ENCODE measurements at regions not wholly inside any gene's neighbourhood (a gene's known extent, or its start where the extent isn't known, plus 50 kb on each side); places are given as distances from the start of the nearest gene placed in this dataset.
"Not testable (repeated sequence)": the region's sequence is repeated elsewhere in the genome, so short reads cannot be mapped to it uniquely, and the experiment has no call there.

GRCh38 chr14:29982171-29982570 lies 54.5 kb upstream of the PRKD1 start:
- H2AFZ ChIP-seq (ENCODE audit: low read depth, low read length), result no peak overlapping the region
- H3K36me3 ChIP-seq (ENCODE audit: insufficient read depth, low read length), result no peaks in the 10 kb centered on the region
- no peaks in the 10 kb centered on the region for H3K27me3 ChIP-seq (ENCODE audit: insufficient read depth, low read length)
- H3K4me3 ChIP-seq (ENCODE audit: low read length), result no peak overlapping the region
- no peaks in the 10 kb centered on the region for H3K4me1 ChIP-seq (ENCODE audit: insufficient read depth, low read length)
- H3K9me3 ChIP-seq (ENCODE audit: low read length), result no peaks in the 10 kb centered on the region

- Histone ChIP-seq H3K27me3 (ENCODE audit: insufficient read depth, low read length) (no peaks in the 10 kb centered on the region), H3K36me3 (ENCODE audit: insufficient read depth, low read length) (no peaks in the 10 kb centered on the region), H3K9me3 (ENCODE audit: low read length) (no peaks in the 10 kb centered on the region), H2AFZ (ENCODE audit: low read depth, low read length) (no peak overlapping the region), H3K4me3 (ENCODE audit: low read length) (no peak overlapping the region), H3K4me1 (ENCODE audit: insufficient read depth, low read length) (no peaks in the 10 kb centered on the region)
Measured at GRCh38 chr14:29982993-29983392, 55.3 kb upstream of the PRKD1 start.

DNA sequence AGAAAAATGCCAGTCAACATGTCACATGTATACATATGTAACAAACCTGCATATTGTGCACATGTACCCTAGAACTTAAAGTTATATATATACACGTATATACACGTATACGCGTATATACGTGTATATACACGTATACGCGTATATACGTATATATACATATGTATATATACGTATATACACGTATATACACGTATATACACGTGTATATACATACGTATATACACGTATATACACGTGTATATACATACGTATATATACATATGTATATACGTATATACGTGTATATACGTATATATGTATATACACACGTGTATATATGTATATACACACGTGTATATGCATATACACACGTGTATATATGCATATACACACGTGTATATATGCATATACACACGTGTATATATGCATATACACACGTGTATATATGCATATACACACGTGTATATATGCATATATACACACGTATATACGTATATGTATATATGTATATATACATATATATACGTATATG lies 62.8 kb upstream of the PRKD1 start:
- H3K4me3 ChIP-seq (ENCODE audit: low read length); H2AFZ ChIP-seq (ENCODE audit: low read depth, low read length); H3K9me3 ChIP-seq (ENCODE audit: low read length); H3K36me3 ChIP-seq (ENCODE audit: insufficient read depth, low read length); H3K27me3 ChIP-seq (ENCODE audit: insufficient read depth, low read length); H3K4me1 ChIP-seq (ENCODE audit: insufficient read depth, low read length): not testable (repeated sequence)

DNA sequence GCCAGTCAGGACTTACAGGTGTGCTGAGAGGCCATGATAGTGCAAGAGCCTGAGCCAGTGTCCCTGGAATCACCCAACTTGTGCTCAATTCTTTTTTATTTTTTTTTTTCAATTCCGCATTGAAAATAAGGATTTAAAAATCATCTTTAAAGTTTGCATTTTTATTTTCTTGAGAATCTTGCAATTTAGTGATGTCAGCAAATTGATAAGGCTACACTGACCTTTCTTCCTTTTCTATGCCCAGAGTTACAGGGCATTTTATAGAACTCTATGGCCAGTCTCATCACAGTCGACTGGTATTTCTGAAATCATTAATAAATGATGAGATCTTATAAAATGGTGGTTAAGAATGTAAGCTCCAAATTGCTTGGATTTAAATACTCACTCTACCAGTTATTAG lies 63.3 kb upstream of the PRKD1 start:
- H3K9me3 ChIP-seq (ENCODE audit: low read length), result no peaks in the 10 kb centered on the region
- no peaks in the 10 kb centered on the region for H3K27me3 ChIP-seq (ENCODE audit: insufficient read depth, low read length)
- H3K4me1 ChIP-seq (ENCODE audit: insufficient read depth, low read length), result no peaks in the 10 kb centered on the region
- H3K4me3 ChIP-seq (ENCODE audit: low read length), result no peak overlapping the region
- H2AFZ ChIP-seq (ENCODE audit: low read depth, low read length), result no peak overlapping the region
- H3K36me3 ChIP-seq (ENCODE audit: insufficient read depth, low read length), result no peaks in the 10 kb centered on the region

- no peaks in the 10 kb centered on the region for H3K4me1 ChIP-seq (ENCODE audit: insufficient read depth, low read length)
- H3K36me3 ChIP-seq (ENCODE audit: insufficient read depth, low read length), result no peaks in the 10 kb centered on the region
- no peaks in the 10 kb centered on the region for H3K27me3 ChIP-seq (ENCODE audit: insufficient read depth, low read length)
- H3K4me3 ChIP-seq (ENCODE audit: low read length), result no peak overlapping the region
- no peak overlapping the region for H2AFZ ChIP-seq (ENCODE audit: low read depth, low read length)
- H3K9me3 ChIP-seq (ENCODE audit: low read length), result no peaks in the 10 kb centered on the region
Measured at GRCh38 chr14:29993143-29993542, 65.5 kb upstream of the PRKD1 start.

DNA sequence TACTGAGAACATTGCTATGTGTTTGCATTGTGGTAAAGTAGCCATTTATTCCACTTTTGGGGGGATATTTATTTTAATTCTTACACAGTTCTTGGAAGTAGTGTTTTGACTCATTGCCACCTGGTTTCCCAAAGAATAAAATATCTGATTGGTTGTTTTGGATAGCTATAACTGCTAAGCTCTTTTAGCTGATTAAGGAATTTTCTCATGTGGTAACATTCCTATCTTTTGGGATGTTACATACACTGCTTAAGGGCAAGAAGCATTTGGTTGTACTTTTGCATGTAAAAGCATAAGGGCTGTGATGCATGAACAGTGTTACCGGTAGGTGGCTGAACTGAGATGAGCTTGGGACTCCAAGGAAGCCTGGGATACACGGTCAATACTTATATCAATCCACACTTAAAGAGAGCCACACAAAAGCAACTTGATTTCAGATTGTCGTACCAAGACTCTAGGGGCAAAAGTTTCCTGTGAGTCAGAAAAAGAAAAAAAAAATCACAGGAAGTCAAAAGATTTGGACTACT lies 71.4 kb upstream of the PRKD1 start:
- Histone ChIP-seq H3K9me3 (ENCODE audit: low read length) (no peaks in the 10 kb centered on the region), H3K4me3 (ENCODE audit: low read length) (no peak overlapping the region), H2AFZ (ENCODE audit: low read depth, low read length) (no peak overlapping the region), H3K27me3 (ENCODE audit: insufficient read depth, low read length) (no peaks in the 10 kb centered on the region), H3K4me1 (ENCODE audit: insufficient read depth, low read length) (no peaks in the 10 kb centered on the region), H3K36me3 (ENCODE audit: insufficient read depth, low read length) (no peaks in the 10 kb centered on the region)

- Histone ChIP-seq H3K4me1 (ENCODE audit: insufficient read depth, low read length) (no peaks in the 10 kb centered on the region), H3K4me3 (ENCODE audit: low read length) (no peak overlapping the region), H3K36me3 (ENCODE audit: insufficient read depth, low read length) (no peaks in the 10 kb centered on the region), H3K27me3 (ENCODE audit: insufficient read depth, low read length) (no peaks in the 10 kb centered on the region), H2AFZ (ENCODE audit: low read depth, low read length) (no peak overlapping the region), H3K9me3 (ENCODE audit: low read length) (no peaks in the 10 kb centered on the region)
Measured at GRCh38 chr14:30002859-30003258, 75.2 kb upstream of the PRKD1 start.

- Histone ChIP-seq H3K9me3 (ENCODE audit: low read length) (no peaks in the 10 kb centered on the region), H2AFZ (ENCODE audit: low read depth, low read length) (no peak overlapping the region), H3K27me3 (ENCODE audit: insufficient read depth, low read length) (no peaks in the 10 kb centered on the region), H3K4me3 (ENCODE audit: low read length) (no peak overlapping the region), H3K36me3 (ENCODE audit: insufficient read depth, low read length) (no peaks in the 10 kb centered on the region), H3K4me1 (ENCODE audit: insufficient read depth, low read length) (no peaks in the 10 kb centered on the region)
Measured at GRCh38 chr14:30005114-30005808, 77.6 kb upstream of the PRKD1 start.

GRCh38 chr14:30006695-30007094 lies 79.0 kb upstream of the PRKD1 start:
- H3K27me3 ChIP-seq (ENCODE audit: insufficient read depth, low read length), result no peaks in the 10 kb centered on the region
- no peak overlapping the region for H2AFZ ChIP-seq (ENCODE audit: low read depth, low read length)
- H3K9me3 ChIP-seq (ENCODE audit: low read length), result no peaks in the 10 kb centered on the region
- no peaks in the 10 kb centered on the region for H3K36me3 ChIP-seq (ENCODE audit: insufficient read depth, low read length)
- H3K4me1 ChIP-seq (ENCODE audit: insufficient read depth, low read length), result no peaks in the 10 kb centered on the region
- no peak overlapping the region for H3K4me3 ChIP-seq (ENCODE audit: low read length)

- no peak overlapping the region for H2AFZ ChIP-seq (ENCODE audit: low read depth, low read length)
- H3K36me3 ChIP-seq (ENCODE audit: insufficient read depth, low read length), result no peaks in the 10 kb centered on the region
- no peak overlapping the region for H3K4me3 ChIP-seq (ENCODE audit: low read length)
- H3K27me3 ChIP-seq (ENCODE audit: insufficient read depth, low read length), result no peaks in the 10 kb centered on the region
- no peaks in the 10 kb centered on the region for H3K9me3 ChIP-seq (ENCODE audit: low read length)
- no peaks in the 10 kb centered on the region for H3K4me1 ChIP-seq (ENCODE audit: insufficient read depth, low read length)
Measured at GRCh38 chr14:30015489-30015888, 87.8 kb upstream of the PRKD1 start.

DNA sequence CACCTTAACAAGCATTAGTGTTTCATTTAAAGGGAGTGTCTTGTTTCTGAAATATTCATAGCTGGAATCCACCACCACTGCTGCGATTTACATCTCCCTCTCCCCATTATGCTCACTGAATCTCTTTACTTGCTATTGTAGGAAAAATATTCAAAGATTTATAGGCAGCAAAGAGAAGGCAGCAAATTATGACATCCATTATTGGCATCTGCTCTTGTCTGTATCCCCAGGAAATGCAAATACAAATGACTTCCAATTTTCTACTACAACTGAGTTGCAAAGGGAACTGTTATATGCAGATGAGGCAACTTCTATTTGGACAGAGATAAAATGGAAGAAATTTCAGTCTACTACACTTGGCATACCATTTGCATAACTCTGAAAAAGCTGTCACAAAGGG lies 88.4 kb upstream of the PRKD1 start:
- no peaks in the 10 kb centered on the region for H3K27me3 ChIP-seq (ENCODE audit: insufficient read depth, low read length)
- no peaks in the 10 kb centered on the region for H3K36me3 ChIP-seq (ENCODE audit: insufficient read depth, low read length)
- H3K4me1 ChIP-seq (ENCODE audit: insufficient read depth, low read length), result no peaks in the 10 kb centered on the region
- H2AFZ ChIP-seq (ENCODE audit: low read depth, low read length), result no peak overlapping the region
- no peak overlapping the region for H3K4me3 ChIP-seq (ENCODE audit: low read length)
- no peaks in the 10 kb centered on the region for H3K9me3 ChIP-seq (ENCODE audit: low read length)

DNA sequence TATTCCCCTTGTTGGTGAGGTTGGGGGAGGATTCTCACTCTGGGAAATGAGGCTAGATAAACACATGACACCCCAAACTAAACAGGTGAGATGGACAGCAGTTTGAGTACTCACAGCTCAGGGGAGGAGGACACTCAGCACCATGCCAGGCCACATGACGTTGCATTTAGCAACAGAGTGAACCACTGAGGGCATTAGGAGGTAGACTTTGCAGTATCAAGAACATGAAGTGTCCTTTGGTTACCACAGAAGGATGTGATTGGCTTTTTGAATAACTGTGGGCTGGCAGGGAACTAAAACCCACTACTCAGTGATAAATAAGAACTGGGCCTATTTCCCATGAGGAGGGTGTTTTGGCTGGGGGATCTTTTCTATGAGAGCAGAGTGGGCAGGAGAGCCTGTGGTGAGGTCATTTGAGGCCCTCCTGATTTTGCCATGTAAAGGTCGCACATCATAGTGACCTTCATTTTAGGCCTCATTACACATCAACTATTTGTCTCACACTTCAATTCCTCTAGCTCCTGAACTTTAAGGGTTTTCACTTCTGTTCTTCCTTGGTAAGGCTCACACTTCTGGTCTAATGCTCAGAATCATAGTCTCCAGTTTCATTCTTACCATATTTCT lies 89.8 kb upstream of the PRKD1 start:
- no peak overlapping the region for H2AFZ ChIP-seq (ENCODE audit: low read depth, low read length)
- H3K27me3 ChIP-seq (ENCODE audit: insufficient read depth, low read length), result no peaks in the 10 kb centered on the region
- no peaks in the 10 kb centered on the region for H3K36me3 ChIP-seq (ENCODE audit: insufficient read depth, low read length)
- H3K4me3 ChIP-seq (ENCODE audit: low read length), result no peak overlapping the region
- H3K4me1 ChIP-seq (ENCODE audit: insufficient read depth, low read length), result no peaks in the 10 kb centered on the region
- no peaks in the 10 kb centered on the region for H3K9me3 ChIP-seq (ENCODE audit: low read length)

GRCh38 chr14:30020271-30020670 lies 92.6 kb upstream of the PRKD1 start:
- Histone ChIP-seq H2AFZ (ENCODE audit: low read depth, low read length) (no peak overlapping the region), H3K4me3 (ENCODE audit: low read length) (no peak overlapping the region), H3K9me3 (ENCODE audit: low read length) (no peaks in the 10 kb centered on the region), H3K36me3 (ENCODE audit: insufficient read depth, low read length) (no peaks in the 10 kb centered on the region), H3K27me3 (ENCODE audit: insufficient read depth, low read length) (no peaks in the 10 kb centered on the region), H3K4me1 (ENCODE audit: insufficient read depth, low read length) (no peaks in the 10 kb centered on the region)
